ENCODE measurements at regions not wholly inside any gene's neighbourhood (a gene's known extent, or its start where the extent isn't known, plus 50 kb on each side); places are given as distances from the start of the nearest gene placed in this dataset.
A peak's percentile ranks its signal among the peaks of the same experiment; 100 is the strongest.

- H3K4me3 Mint-ChIP-seq (ENCODE audit: low read depth): no peak overlapping the region
- no peak for TF ChIP-seq CTCF (IDR thresholded peaks at IDR 0.05; ENCODE audit: unreplicated experiment)
- DNase-seq (ENCODE audit: low spot score, unreplicated experiment): no peak
- no peak overlapping the region for H3K27ac Mint-ChIP-seq
- H3K36me3 Mint-ChIP-seq (ENCODE audit: insufficient read depth): no peaks in the 10 kb centered on the region
- H3K4me1 Mint-ChIP-seq (ENCODE audit: low read depth): peaks cover 3% of the 10 kb centered on the region
- H3K27me3 Mint-ChIP-seq: no peaks in the 10 kb centered on the region
- no peaks in the 10 kb centered on the region for H3K9me3 Mint-ChIP-seq (ENCODE audit: low read depth)
Measured at GRCh38 chr1:116242741-116243140, 130.3 kb upstream of the ATP1A1 start.

GRCh38 chr1:116243333-116244054, 129.6 kb upstream of the ATP1A1 start:
- H3K27me3 Mint-ChIP-seq: no peaks in the 10 kb centered on the region
- no peak for TF ChIP-seq CTCF (IDR thresholded peaks at IDR 0.05; ENCODE audit: unreplicated experiment)
- no peak overlapping the region for H3K4me3 Mint-ChIP-seq (ENCODE audit: low read depth)
- H3K9me3 Mint-ChIP-seq (ENCODE audit: low read depth): no peaks in the 10 kb centered on the region
- no peak for DNase-seq (ENCODE audit: low spot score, unreplicated experiment)
- H3K27ac Mint-ChIP-seq: peak overlapping the region; percentile 14
- no peaks in the 10 kb centered on the region for H3K36me3 Mint-ChIP-seq (ENCODE audit: insufficient read depth)
- peaks cover 3% of the 10 kb centered on the region for H3K4me1 Mint-ChIP-seq (ENCODE audit: low read depth)

GRCh38 chr1:116246174-116246573, 126.9 kb upstream of the ATP1A1 start:
- no peaks in the 10 kb centered on the region for H3K27me3 Mint-ChIP-seq
- DNase-seq (ENCODE audit: low spot score, unreplicated experiment): no peak
- H3K36me3 Mint-ChIP-seq (ENCODE audit: insufficient read depth): no peaks in the 10 kb centered on the region
- no peak for TF ChIP-seq CTCF (IDR thresholded peaks at IDR 0.05; ENCODE audit: unreplicated experiment)
- H3K4me3 Mint-ChIP-seq (ENCODE audit: low read depth): no peak overlapping the region
- H3K4me1 Mint-ChIP-seq (ENCODE audit: low read depth): peaks cover 3% of the 10 kb centered on the region
- no peaks in the 10 kb centered on the region for H3K9me3 Mint-ChIP-seq (ENCODE audit: low read depth)
- no peak overlapping the region for H3K27ac Mint-ChIP-seq

- TF ChIP-seq CTCF (IDR thresholded peaks at IDR 0.05; ENCODE audit: unreplicated experiment): no peak
- no peak overlapping the region for H3K4me3 Mint-ChIP-seq (ENCODE audit: low read depth)
- no peak overlapping the region for H3K27ac Mint-ChIP-seq
- peaks cover 8% of the 10 kb centered on the region for H3K4me1 Mint-ChIP-seq (ENCODE audit: low read depth)
- H3K27me3 Mint-ChIP-seq: no peaks in the 10 kb centered on the region
- no peaks in the 10 kb centered on the region for H3K36me3 Mint-ChIP-seq (ENCODE audit: insufficient read depth)
- no peaks in the 10 kb centered on the region for H3K9me3 Mint-ChIP-seq (ENCODE audit: low read depth)
- DNase-seq (ENCODE audit: low spot score, unreplicated experiment): no peak
Measured at GRCh38 chr1:116252271-116252670, 120.8 kb upstream of the ATP1A1 start.

GRCh38 chr1:116252785-116253184, 120.3 kb upstream of the ATP1A1 start:
- no peaks in the 10 kb centered on the region for H3K9me3 Mint-ChIP-seq (ENCODE audit: low read depth)
- no peak for TF ChIP-seq CTCF (IDR thresholded peaks at IDR 0.05; ENCODE audit: unreplicated experiment)
- H3K36me3 Mint-ChIP-seq (ENCODE audit: insufficient read depth): no peaks in the 10 kb centered on the region
- no peak for DNase-seq (ENCODE audit: low spot score, unreplicated experiment)
- no peak overlapping the region for H3K27ac Mint-ChIP-seq
- H3K27me3 Mint-ChIP-seq: no peaks in the 10 kb centered on the region
- no peak overlapping the region for H3K4me3 Mint-ChIP-seq (ENCODE audit: low read depth)
- peaks cover 8% of the 10 kb centered on the region for H3K4me1 Mint-ChIP-seq (ENCODE audit: low read depth)

Data from progenitor cell of endocrine pancreas (in vitro differentiated cells).